Stimulated activated naive CD8-positive, alpha-beta T cell treated with anti-CD3 and anti-CD28 coated beads, Interleukin-15, Interleukin-2, amounts not matched to agents 100 U/mL and 50 U/mL, for 24 hours (primary cell): ENCODE measurements at regions not wholly inside any gene's neighbourhood (a gene's known extent, or its start where the extent isn't known, plus 50 kb on each side); places are given as distances from the start of the nearest gene placed in this dataset.

Source experiments
- ATAC-seq: fragments of 150-1000 bp; cut with Tn5 transposase; one replicate; pipeline ENCODE4 v1.10.0; 2021
- DNase-seq: peaks from one replicate; pipeline ENCODE4 v3.0.0; 2021

- DNase-seq (no peak), ATAC-seq (no peak)
Observed at GRCh38 chrX:15915959-15916703, 61.5 kb upstream of the AP1S2 start.

GRCh38 chrX:15914486-15914885 lies 59.9 kb upstream of the AP1S2 start:
- ATAC-seq, result no peak

GRCh38 chrX:15913146-15913545 lies 58.5 kb upstream of the AP1S2 start:
- no peak for DNase-seq
- ATAC-seq, result no peak

More at GRCh38 chrX:15914486-15914885, 59.9 kb upstream of the AP1S2 start:
- no peak for DNase-seq

GRCh38 chrX:15911734-15912550 lies 57.3 kb upstream of the AP1S2 start:
- ATAC-seq (peak; percentile 82), DNase-seq (no peak)

- ATAC-seq, result no peak
- no peak for DNase-seq
Observed at GRCh38 chrX:15909605-15910004, 55.0 kb upstream of the AP1S2 start.

- ATAC-seq (no peak), DNase-seq (no peak)
Observed at GRCh38 chrX:15908603-15909290, 54.1 kb upstream of the AP1S2 start.

GRCh38 chrX:15906041-15906943 lies 51.7 kb upstream of the AP1S2 start:
- ATAC-seq, result no peak

More at GRCh38 chrX:15906041-15906943, 51.7 kb upstream of the AP1S2 start:
- no peak for DNase-seq
